IPS-NIHi7 (cell line): ENCODE measurements at regions not wholly inside any gene's neighbourhood (a gene's known extent, or its start where the extent isn't known, plus 50 kb on each side); places are given as distances from the start of the nearest gene placed in this dataset.
"Not testable (repeated sequence)": the region's sequence is repeated elsewhere in the genome, so short reads cannot be mapped to it uniquely, and the experiment has no call there.

Experiments
- DNase-seq: peaks from one replicate; pipeline ENCODE4 v3.0.0; 2012; ENCODE audit warnings: mixed read lengths; ENCODE audit errors: extremely low spot score

GRCh38 chr1:214143006-214143992 is 137.7 kb upstream of the SMYD2 start:
- DNase-seq: no peak

DNA sequence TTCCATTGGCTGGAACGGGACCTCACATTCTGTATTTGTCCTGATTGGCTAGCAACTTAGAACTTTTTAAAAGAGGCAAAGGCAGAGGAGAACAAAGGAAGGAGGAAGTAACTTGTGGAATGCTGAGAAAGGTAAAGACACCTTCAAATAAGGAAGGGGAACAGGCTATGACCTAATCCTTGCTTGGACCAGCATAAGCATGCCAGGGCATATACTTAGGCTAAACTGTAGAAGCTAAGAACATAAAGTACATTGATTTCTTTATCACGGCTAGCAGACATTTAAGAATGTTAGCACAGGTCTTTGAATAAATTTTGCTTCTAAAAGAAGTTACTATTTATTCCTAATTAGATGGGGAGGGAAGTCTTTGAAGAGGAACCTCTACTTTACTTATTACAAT is 136.4 kb upstream of the SMYD2 start:
- DNase-seq: not testable (repeated sequence)

DNA sequence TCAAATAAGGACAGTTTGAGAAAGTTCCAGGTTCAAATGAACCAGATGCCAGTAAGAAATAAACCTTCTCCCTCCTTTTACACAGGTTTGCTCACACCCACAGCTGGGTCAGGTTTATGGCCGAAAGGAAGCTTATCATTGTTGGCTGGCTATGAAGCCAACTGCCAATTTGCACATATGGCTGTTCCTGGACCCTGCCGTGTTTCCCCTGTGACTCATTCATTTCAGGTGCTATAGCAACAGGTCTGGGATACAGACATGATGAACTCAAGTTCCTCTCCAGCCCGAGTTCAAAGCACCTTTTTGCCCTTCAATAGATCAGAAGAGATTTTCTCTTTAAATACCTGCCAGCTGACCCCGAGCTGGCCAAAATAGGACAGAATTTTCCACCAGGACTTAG is 134.4 kb upstream of the SMYD2 start:
- no peak for DNase-seq

GRCh38 chr1:214154596-214155292 is 126.2 kb upstream of the SMYD2 start:
- DNase-seq: peak; percentile 23

DNA sequence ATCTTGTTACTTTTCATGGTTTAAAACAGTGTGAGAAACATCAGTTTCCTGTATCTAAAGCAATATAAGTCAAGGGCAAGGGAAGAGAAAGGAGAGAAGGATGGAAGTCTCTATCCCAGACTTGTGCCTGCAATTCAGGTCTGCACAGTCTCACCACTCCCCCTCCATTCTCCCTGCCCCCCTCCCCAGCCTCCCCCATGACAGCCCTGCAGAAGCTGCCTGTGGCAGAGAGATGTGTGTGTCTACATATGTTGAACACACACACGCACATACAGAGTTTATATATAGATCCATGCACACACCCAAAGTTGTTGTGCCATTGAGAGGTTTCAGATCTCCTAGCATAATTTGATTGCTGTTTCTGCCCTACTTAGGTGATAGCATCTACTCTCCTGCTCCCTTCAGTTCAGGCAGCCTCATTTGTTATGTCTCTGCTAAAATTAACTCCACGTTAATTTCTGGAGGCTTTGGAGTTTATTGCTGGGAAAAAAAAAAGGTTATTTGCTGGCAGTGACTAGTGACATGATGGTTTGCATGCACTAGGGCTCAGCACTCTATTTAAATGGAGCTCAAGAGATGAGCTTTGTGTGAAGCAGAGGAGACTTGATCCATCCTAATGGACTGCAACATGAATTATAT is 124.9 kb upstream of the SMYD2 start:
- DNase-seq: no peak

DNA sequence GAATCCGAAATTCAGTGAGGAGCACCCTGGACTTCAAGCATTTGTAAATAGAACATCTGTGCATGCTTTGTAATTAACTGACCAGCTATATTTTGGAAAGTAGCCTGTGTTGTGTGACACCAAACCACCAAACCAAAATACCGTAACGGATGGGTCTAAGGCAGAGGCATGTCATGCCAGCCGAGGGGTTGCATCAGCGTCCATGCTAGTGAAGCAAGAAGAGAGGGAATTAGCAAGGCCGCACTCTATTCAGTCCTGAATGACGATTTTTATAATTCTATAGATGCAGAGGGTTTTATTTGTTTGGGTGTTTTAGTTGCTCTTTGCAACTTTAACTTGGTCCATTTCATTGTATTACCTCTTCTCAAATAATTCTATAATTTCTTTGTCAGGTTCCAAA is 116.8 kb upstream of the SMYD2 start:
- DNase-seq: no peak

- no peak for DNase-seq
These were observed 115.0 kb upstream of the SMYD2 start for GRCh38 chr1:214165850-214166374.

DNA sequence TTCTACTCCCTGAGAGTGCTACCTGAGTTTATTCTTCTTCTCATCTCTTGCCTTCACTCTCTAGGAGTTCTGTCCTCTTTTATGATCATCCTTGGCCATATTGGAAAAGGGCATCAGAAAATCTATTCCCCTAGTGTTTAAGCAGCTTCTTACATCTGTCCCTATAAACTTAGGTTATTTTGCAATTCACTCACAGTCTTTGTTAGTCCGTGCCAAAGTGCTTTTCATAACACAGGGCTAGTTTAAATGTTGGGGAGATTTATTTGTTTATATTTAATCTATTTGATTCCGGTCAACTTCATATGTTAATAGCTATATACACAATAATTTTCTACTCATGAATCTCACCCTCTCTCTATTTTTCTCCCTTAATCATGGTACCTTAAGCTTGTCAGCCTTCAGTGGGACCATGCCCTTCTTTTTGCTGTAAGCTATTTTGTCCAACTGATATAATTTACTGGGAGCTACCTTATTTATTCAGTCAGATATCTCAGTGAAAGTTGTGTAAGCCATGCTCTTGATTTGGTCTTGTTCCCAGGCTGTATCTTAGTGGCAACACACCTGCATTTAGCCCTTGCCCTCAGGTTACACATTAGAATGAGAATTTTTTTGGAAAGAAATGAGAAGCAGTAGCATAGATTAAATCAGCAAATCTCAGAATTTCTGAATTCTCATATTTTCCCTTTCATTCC is 106.3 kb upstream of the SMYD2 start:
- no peak for DNase-seq

DNA sequence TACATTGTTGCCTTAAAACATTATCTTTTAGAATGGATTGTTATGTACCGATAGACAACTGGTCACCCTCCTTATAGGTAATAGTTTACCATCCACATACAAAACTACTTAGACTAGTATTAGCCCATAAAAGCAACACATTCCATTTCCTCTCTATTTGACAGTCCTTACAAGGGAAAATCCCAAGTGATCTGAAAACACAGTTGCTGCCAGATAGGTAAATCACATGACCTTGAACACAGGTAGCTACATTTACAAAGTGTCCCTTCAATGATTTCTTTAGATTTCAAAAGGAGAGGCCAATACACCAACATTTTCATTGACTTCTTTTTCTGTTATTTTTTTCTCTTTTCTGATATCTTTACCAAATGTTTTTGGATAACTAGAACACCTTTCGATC is 102.9 kb upstream of the SMYD2 start:
- DNase-seq: no peak

- DNase-seq: no peak
These were observed 96.0 kb upstream of the SMYD2 start for GRCh38 chr1:214184992-214185391.

- no peak for DNase-seq
These were observed 94.7 kb upstream of the SMYD2 start for GRCh38 chr1:214186103-214186824.

GRCh38 chr1:214187121-214187900 is 93.6 kb upstream of the SMYD2 start:
- DNase-seq: peak; percentile 49

DNA sequence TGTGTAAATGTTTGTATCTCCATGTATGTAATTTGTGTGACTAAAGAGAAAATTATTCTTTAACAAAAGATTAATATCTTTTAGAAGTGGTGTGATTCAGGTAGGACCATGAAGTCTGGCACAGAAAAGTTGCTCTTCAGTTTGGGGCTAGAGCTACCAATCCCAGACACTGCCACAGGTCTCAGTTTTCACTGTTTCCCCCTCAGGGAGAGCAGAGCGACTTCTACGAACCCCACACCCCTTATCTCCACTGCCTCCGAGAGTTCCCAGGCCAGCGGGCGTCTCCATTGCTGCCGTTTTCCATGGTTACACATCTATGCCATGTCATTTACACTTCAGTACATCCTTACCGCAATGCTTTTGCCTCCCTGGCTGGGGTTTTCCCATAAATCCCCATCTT is 93.0 kb upstream of the SMYD2 start:
- peak; percentile 32 for DNase-seq

DNA sequence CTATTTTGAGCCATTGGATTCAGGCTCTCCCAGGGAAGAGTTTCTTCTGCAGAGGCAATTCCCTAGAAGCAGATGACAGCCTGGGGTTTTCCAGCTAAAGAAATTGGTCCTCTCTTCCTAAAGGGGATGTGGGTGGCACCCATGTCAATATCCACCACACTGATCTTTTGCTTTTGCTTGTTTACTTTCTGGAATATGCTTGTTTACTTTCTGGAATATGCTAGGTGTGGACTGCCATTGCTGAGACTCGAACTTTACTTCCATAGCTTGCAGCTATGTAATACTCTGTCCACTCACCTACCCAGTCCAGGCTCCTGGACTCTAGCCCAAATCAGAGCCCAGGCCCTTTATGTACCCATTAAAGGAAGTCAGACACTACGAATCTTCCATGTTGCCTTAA is 92.1 kb upstream of the SMYD2 start:
- DNase-seq: no peak

GRCh38 chr1:214192825-214193643 is 87.9 kb upstream of the SMYD2 start:
- no peak for DNase-seq

GRCh38 chr1:214193691-214194090 is 87.3 kb upstream of the SMYD2 start:
- no peak for DNase-seq

DNA sequence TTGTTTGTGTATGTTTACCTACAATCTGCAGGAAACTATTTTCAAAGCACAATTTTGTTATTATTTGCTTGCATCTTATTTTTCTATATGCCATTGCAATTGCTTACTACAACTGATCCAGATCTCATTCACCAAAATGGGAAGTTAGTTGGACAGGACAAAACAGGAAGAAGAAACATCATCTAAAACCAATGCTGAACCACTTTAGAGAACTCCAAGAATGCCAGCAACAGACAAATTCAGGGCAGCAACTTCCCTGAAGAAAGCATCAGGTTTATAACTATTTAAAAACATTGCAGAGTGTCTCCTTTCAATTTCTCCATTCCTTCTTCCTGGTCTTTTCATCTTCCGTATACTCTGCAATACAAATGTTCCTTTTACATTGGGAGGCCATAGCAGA is 82.4 kb upstream of the SMYD2 start:
- DNase-seq: no peak

GRCh38 chr1:214199585-214199984 is 81.4 kb upstream of the SMYD2 start:
- no peak for DNase-seq

DNA sequence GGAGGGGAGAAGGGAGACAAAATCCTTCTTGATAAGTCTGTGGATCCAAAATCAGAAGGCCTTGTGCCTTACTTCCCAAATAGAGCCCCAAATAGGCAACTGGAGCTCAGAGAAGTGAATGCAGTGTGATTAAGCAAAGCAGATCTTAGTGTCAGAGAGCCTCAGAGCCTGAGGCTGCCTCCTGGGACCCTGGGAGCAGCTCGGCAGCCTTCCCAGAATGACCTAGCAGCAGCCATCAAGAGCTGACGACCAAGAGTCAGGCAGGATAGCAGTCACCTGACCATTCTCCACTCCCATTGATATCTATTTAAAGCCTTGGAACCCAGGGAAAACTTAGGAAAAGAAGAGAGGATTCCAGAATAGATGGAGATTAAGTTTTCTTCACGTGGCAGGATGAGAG is 78.0 kb upstream of the SMYD2 start:
- no peak for DNase-seq
